ENCODE measurements at regions not wholly inside any gene's neighbourhood (a gene's known extent, or its start where the extent isn't known, plus 50 kb on each side); places are given as distances from the start of the nearest gene placed in this dataset.

DNA sequence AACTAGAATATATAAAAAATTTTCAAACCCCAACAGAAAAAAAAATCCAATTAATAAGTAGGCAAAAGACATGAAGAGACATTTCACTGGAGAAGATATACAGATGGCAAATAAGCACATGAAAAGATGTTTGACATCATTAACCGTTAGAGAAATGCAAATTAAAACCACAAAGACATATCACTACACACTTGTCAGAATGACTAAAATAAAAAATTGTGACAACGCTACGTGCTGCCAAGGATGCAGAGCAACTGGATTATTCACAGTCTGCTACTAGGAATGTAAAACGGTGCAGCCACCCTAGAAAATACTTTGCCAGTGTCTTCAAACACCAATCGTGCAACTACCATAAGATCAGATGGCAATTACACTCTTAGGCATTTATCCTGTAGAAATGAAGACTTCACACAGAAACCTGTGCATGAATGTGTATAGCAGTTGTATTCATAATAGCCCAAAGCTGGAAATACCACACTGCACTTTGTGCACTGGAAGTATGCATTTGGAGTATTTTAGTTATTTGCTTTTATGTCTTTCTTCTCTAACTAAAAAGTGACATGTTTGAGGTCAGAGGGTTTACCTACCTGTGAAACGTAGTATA, 75.3 kb upstream of the PALMD start:
- no peak for DNase-seq

DNA sequence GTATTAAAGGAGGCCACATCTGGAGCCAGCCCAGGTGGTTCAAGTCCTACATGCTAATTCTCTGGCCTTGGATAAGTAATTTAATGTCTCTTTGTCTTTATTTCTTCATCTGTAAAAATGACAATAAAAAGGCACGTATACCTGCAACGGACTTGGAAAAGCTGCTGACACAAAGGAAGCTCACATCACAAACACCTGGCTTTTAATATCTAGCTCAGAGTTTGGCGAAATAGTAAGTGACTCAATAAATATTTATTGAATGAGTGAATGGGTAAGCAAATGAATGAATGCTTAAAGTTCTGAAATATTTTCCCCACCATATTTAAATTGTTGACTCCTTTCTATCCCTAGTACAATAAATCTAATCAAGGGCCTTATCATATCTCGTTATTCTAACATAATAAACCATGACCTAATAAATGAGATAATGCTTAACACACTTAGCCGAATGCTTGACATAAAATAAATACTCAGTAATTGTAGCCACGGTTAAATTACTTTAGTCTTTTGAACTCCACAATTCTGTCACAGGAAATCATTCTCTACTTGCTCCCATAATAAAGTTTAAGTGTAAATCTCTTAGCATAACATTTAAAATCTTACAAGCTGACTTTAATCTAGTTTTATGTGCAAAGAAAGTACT, 74.7 kb upstream of the PALMD start:
- DNase-seq, result no peak

DNA sequence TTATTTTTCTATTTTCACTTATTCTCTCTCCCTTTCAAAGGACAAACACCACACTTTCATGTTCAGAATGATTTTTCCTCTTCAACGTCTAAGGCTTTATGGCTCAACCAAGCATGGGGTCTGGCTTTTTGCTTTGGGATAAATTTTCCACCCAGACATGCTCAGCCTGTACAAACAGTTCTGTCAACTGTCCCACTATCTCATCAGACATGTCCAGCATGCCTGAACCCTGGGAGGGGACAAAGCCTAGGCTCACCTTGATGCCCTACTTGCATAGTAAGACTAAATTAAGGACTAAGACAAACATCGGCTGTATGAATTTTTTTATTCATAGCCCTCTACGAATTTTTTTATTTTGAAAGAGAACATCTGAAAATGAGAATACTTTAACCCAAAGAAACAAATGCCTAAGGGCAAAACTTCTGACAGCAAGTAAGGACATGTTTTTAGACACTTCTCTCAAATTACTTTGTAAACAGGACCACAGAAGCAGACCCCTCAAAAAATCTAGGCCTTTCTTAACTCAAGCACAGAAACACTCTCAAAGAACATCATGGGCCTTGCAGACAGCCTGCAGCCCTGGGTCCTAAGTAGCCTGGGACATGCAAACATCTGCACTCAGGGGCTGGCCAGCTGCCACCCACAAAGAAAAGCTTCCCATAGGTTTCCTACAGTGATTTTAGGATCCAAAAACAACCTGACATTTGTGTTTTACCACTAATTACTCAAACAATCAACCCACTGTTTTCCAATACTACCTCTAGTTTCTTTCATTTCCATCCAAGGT, 72.3 kb upstream of the PALMD start:
- peak in 1 of 3 donors; percentile 37 for DNase-seq

- no peak for DNase-seq
These were observed 68.6 kb upstream of the PALMD start for GRCh38 chr1:99577313-99577712.

GRCh38 chr1:99579691-99580172, 66.2 kb upstream of the PALMD start:
- no peak for DNase-seq

DNA sequence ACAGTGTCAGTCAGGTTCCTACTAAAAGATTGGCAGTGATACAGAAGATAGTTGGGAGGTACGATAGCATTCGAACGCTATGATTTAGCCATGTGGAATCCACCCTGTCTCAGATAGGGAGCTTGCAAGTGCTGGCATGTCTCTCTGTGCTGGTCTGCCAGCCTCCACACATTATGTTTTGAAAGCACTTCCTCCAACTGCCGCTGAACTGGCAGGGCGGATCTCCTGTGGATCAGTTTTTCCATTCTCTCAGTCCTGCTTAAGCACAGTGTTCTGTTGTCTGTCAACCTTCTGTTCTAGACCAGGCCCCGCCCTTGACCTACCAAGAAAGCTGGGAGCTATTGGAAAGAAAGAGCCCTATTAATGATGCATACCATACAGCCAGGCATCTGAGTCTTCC, 65.5 kb upstream of the PALMD start:
- DNase-seq, result no peak

DNA sequence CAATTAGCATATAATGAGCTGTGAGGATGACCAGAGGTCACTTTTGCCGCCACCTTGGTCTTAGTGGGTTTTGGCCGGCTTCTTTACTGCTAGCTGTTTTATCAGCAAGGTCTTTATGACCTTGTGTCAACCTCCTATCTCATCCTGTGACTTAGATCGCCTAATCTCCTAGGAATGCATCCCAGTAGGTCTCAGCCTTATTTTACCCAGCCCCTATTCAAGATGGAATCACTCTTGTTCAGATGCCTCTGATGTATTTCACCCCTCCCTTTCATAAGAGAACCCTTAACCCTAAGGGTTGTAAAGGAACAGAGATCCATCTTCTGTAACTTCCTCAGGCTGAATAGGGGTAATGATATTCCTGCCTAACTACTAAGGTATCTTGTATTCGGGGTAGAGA, 58.9 kb upstream of the PALMD start:
- DNase-seq, result no peak

DNA sequence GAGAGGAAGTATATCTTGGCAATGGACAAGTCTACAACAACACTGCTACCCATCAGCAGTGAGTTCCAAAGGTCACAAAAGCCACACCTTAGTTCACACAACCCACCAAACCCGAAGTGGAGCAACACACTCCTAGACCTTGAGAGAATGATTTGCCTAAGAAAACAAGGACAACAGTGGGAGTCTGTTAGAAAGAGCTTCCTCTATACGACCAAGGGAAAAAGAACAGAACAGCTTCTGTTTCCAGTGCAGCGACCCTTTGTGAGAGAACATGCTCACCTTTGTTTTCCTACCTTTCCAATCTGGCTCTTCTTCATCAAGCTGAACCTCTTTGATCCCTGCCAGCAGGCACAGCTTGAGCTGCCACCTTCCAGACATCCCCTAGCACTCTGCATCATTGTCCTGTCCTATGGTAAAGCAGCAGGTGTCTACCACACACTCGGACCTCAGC, 56.7 kb upstream of the PALMD start:
- no peak for DNase-seq

DNA sequence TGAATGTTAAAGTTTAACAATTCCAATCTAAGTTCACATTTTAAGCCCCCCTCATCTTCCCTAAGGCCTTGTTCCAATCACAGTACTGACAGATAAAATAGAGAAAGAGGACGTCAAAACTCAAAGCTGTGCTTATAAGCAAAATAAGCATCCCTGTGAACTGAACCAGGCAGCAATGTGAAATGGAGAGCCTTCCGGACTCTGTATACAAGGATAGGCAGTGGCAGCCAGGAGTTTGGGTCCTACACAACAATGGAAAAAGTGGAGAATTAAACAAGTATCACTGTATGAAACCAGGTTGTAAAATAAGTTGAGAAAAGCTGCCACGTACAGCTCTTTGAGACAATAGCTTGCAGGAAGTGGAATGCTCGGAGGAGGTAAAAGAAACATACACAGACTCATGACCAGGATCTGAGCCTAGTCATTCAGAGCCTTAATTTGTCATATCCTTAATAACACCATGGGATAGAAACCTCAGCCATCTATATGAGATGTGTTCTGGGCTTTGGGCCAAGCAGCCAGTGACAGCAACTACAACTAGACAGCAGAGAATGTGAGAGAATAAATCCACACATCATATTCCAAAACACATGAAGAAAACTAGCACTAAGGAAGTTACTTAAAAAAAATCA, 55.2 kb upstream of the PALMD start:
- peak; percentile 31 to 94 (median 71) for DNase-seq

- no peak for DNase-seq
These were observed 54.0 kb upstream of the PALMD start for GRCh38 chr1:99591886-99592285.

- peak in 1 of 3 donors; percentile 36 for DNase-seq
These were observed 51.7 kb upstream of the PALMD start for GRCh38 chr1:99594205-99594604.

DNA sequence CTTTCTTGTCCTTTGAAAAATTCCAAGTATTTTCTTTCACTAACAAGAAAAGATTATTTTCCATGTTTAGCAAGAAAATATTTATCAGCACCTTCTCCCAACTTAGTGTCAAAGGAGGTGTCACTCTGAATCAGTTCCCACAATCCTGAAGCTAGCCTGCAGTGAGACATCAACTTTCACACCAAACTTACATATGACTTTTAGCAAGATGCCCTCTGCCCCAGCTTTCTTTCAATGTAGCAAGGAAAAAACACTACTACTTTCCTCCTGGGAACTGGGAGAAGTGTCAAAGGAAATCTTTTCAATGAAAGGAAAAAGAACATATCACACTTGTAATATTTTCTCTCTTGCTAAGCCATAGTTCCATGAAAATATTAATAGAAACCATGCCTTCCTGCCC, 50.9 kb upstream of the PALMD start:
- DNase-seq, result no peak

- DNase-seq, result no peak
These were observed 50.5 kb upstream of the PALMD start for GRCh38 chr1:99595441-99595840.

Data from muscle of back (tissue), 3 donors.